ENCODE measurements at regions not wholly inside any gene's neighbourhood (a gene's known extent, or its start where the extent isn't known, plus 50 kb on each side); places are given as distances from the start of the nearest gene placed in this dataset.

DNA sequence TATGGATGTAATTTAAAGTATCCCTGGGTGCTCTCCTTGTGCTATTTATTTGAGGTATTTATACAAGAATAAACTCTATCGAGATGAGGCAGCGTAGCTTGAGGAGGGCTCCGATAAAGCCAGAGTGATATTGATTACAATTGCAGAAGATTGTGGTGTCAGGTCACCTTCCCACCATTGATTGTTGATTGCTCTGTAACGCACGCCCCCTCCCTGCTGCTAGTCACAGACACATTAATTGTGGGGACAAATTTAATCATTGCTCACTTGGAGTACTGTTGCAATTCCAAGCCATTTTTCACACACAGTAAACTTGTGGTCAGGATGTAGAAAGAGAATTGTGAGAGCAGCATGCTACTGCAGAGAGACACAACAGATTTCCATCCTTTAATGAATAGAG is 75.4 kb downstream of the IRX3 start:
- TF ChIP-seq, protein P1, sequence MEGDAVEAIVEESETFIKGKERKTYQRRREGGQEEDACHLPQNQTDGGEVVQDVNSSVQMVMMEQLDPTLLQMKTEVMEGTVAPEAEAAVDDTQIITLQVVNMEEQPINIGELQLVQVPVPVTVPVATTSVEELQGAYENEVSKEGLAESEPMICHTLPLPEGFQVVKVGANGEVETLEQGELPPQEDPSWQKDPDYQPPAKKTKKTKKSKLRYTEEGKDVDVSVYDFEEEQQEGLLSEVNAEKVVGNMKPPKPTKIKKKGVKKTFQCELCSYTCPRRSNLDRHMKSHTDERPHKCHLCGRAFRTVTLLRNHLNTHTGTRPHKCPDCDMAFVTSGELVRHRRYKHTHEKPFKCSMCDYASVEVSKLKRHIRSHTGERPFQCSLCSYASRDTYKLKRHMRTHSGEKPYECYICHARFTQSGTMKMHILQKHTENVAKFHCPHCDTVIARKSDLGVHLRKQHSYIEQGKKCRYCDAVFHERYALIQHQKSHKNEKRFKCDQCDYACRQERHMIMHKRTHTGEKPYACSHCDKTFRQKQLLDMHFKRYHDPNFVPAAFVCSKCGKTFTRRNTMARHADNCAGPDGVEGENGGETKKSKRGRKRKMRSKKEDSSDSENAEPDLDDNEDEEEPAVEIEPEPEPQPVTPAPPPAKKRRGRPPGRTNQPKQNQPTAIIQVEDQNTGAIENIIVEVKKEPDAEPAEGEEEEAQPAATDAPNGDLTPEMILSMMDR (IDR thresholded peaks at IDR 0.05), result no peak
- no peak for TF ChIP-seq POLR2A (IDR thresholded peaks at IDR 0.05)

Measured in body of pancreas (tissue), 4 donors.